Colonic mucosa (tissue), 4 donors: ENCODE measurements at regions not wholly inside any gene's neighbourhood (a gene's known extent, or its start where the extent isn't known, plus 50 kb on each side); places are given as distances from the start of the nearest gene placed in this dataset.
"Not testable (repeated sequence)": the region's sequence is repeated elsewhere in the genome, so short reads cannot be mapped to it uniquely, and the experiment has no call there.

Experiments
- DNase-seq: peaks from one replicate; pipeline ENCODE4 v3.0.0-alpha.2; 2020
- H3K27ac ChIP-seq: fragments of 200-600 bp; one replicate; pipeline ENCODE4 v1.8.0; 2021
- H3K27me3 ChIP-seq: fragments of 200-600 bp; one replicate; pipeline ENCODE4 v1.8.0; 2021
- H3K36me3 ChIP-seq: fragments of 200-600 bp; one replicate; pipeline ENCODE4 v1.8.0; 2021
- H3K4me1 ChIP-seq: fragments of 200-600 bp; one replicate; pipeline ENCODE4 v1.8.0; 2021; ENCODE audit warnings: mild to moderate bottlenecking
- H3K4me3 ChIP-seq: fragments of 200-600 bp; one replicate; pipeline ENCODE4 v1.8.0; 2021
- H3K9ac ChIP-seq, 2 donors: one replicate each; pipeline ENCODE4 v1.7.0; 2013; ENCODE audit warnings: control low read depth in 2 of 2, low read depth in 2 of 2, low read length in 2 of 2
- H3K9me3 ChIP-seq: fragments of 200-600 bp; one replicate; pipeline ENCODE4 v1.8.0; 2021
- CTCF ChIP-seq: fragments of 200-600 bp; IDR thresholded peaks from one replicate; pipeline ENCODE4 v1.8.0; 2022; ENCODE audit warnings: antibody characterized with exemption, mild to moderate bottlenecking
- intact Hi-C: fragments of 100-400 bp; cut with DNase I; formaldehyde crosslinking; loops from one replicate; pipeline ENCODE4 v1.14.1; 2022
- donor health status: healthy.
- donor health status: DM: no; HTN: no; CAD: no.
- donor health status: DM: no; HTN: no; CAD: no.

GRCh38 chr21:14050121-14050520, 160.6 kb downstream of the LIPI start:
- Histone ChIP-seq H3K27ac (no peak overlapping the region), H3K27me3 (no peaks in the 10 kb centered on the region), H3K9ac (no peak overlapping the region), H3K36me3 (no peaks in the 10 kb centered on the region), H3K4me3 (no peak overlapping the region), H3K9me3 (no peaks in the 10 kb centered on the region), H3K4me1 (no peaks in the 10 kb centered on the region)
- intact Hi-C loops, result no loop called here
- DNase-seq, result no peak
- no peak for TF ChIP-seq CTCF

GRCh38 chr21:14046401-14046800, 164.4 kb downstream of the LIPI start:
- intact Hi-C loops, result no loop called here
- TF ChIP-seq CTCF, result no peak
- no peaks in the 10 kb centered on the region for H3K9me3 ChIP-seq
- no peak overlapping the region for H3K27ac ChIP-seq
- no peaks in the 10 kb centered on the region for H3K4me1 ChIP-seq
- no peak overlapping the region for H3K9ac ChIP-seq
- DNase-seq, result no peak
- H3K4me3 ChIP-seq, result no peak overlapping the region
- H3K36me3 ChIP-seq, result no peaks in the 10 kb centered on the region
- no peaks in the 10 kb centered on the region for H3K27me3 ChIP-seq

- intact Hi-C loops, result no loop called here
- Histone ChIP-seq H3K9ac (no peak overlapping the region), H3K4me1 (no peaks in the 10 kb centered on the region)
Measured at GRCh38 chr21:14040386-14040785, 170.4 kb downstream of the LIPI start.

GRCh38 chr21:14028619-14029018, 182.1 kb downstream of the LIPI start:
- H3K27me3 ChIP-seq, H3K4me3 ChIP-seq, DNase-seq, H3K9ac ChIP-seq, H3K4me1 ChIP-seq, H3K9me3 ChIP-seq, H3K27ac ChIP-seq, intact Hi-C loops, H3K36me3 ChIP-seq: not testable (repeated sequence)

More at GRCh38 chr21:14040386-14040785, 170.4 kb downstream of the LIPI start:
- H3K27me3 ChIP-seq, result no peaks in the 10 kb centered on the region
- no peaks in the 10 kb centered on the region for H3K36me3 ChIP-seq
- H3K4me3 ChIP-seq, result no peak overlapping the region
- no peak for TF ChIP-seq CTCF
- no peak for DNase-seq
- H3K9me3 ChIP-seq, result no peaks in the 10 kb centered on the region
- no peak overlapping the region for H3K27ac ChIP-seq

GRCh38 chr21:14027235-14027869, 183.4 kb downstream of the LIPI start:
- H3K27me3 ChIP-seq, H3K9me3 ChIP-seq, intact Hi-C loops, H3K36me3 ChIP-seq, H3K27ac ChIP-seq, H3K4me1 ChIP-seq, H3K9ac ChIP-seq: not testable (repeated sequence)
- peak overlapping the region; percentile 42 for H3K4me3 ChIP-seq
- peak; percentile 90 for DNase-seq

- H3K4me3 ChIP-seq, H3K9ac ChIP-seq, H3K27ac ChIP-seq, H3K9me3 ChIP-seq, H3K27me3 ChIP-seq, intact Hi-C loops, DNase-seq, H3K36me3 ChIP-seq, H3K4me1 ChIP-seq: not testable (repeated sequence)
Measured at GRCh38 chr21:14020108-14020507, 190.6 kb downstream of the LIPI start.

- not testable (repeated sequence) for DNase-seq, H3K9ac ChIP-seq
Measured at GRCh38 chr21:14015841-14016240, 194.9 kb downstream of the LIPI start.

GRCh38 chr21:14013623-14014498, 196.9 kb downstream of the LIPI start:
- not testable (repeated sequence) for H3K27me3 ChIP-seq

More at GRCh38 chr21:14015841-14016240, 194.9 kb downstream of the LIPI start:
- H3K27me3 ChIP-seq, H3K4me1 ChIP-seq, H3K9me3 ChIP-seq, H3K27ac ChIP-seq, H3K36me3 ChIP-seq, H3K4me3 ChIP-seq, intact Hi-C loops: not testable (repeated sequence)

More at GRCh38 chr21:14013623-14014498, 196.9 kb downstream of the LIPI start:
- H3K4me1 ChIP-seq, intact Hi-C loops, H3K4me3 ChIP-seq, H3K36me3 ChIP-seq, H3K9ac ChIP-seq, DNase-seq, H3K27ac ChIP-seq, H3K9me3 ChIP-seq: not testable (repeated sequence)
